Inferior parietal cortex (tissue), 1 donor: ENCODE measurements at regions not wholly inside any gene's neighbourhood (a gene's known extent, or its start where the extent isn't known, plus 50 kb on each side); places are given as distances from the start of the nearest gene placed in this dataset.

Source experiments
- DNase-seq: peaks from one replicate; pipeline ENCODE4 v3.0.0-alpha.2; 2016; ENCODE audit errors: extremely low spot score

GRCh38 chr6:142500250-142500786 is 198.5 kb downstream of the ADGRG6 start:
- DNase-seq, result no peak

- DNase-seq, result no peak
These were observed 200.0 kb downstream of the ADGRG6 start for GRCh38 chr6:142501795-142502194.

GRCh38 chr6:142507065-142507464 is 205.3 kb downstream of the ADGRG6 start:
- DNase-seq, result no peak

- no peak for DNase-seq
These were observed 208.4 kb downstream of the ADGRG6 start for GRCh38 chr6:142510211-142510610.

GRCh38 chr6:142518126-142518525 is 216.3 kb downstream of the ADGRG6 start:
- no peak for DNase-seq

GRCh38 chr6:142518761-142519160 is 217.0 kb downstream of the ADGRG6 start:
- DNase-seq, result no peak

- no peak for DNase-seq
These were observed 220.0 kb downstream of the ADGRG6 start for GRCh38 chr6:142521791-142522190.

- no peak for DNase-seq
These were observed 221.9 kb downstream of the ADGRG6 start for GRCh38 chr6:142523515-142524375.

- DNase-seq, result no peak
These were observed 228.8 kb downstream of the ADGRG6 start for GRCh38 chr6:142530566-142530965.

- DNase-seq, result no peak
These were observed 229.9 kb downstream of the ADGRG6 start for GRCh38 chr6:142531727-142532126.

- DNase-seq, result no peak
These were observed 232.3 kb downstream of the ADGRG6 start for GRCh38 chr6:142534076-142534475.

GRCh38 chr6:142534484-142534883 is 232.7 kb downstream of the ADGRG6 start:
- DNase-seq, result no peak

GRCh38 chr6:142537612-142538478 is 236.0 kb downstream of the ADGRG6 start:
- no peak for DNase-seq

GRCh38 chr6:142542704-142543233 is 241.0 kb downstream of the ADGRG6 start:
- no peak for DNase-seq

- no peak for DNase-seq
These were observed 241.8 kb downstream of the ADGRG6 start for GRCh38 chr6:142543606-142544005.

GRCh38 chr6:142544199-142544838 is 242.5 kb downstream of the ADGRG6 start:
- no peak for DNase-seq

GRCh38 chr6:142545147-142545546 is 243.3 kb downstream of the ADGRG6 start:
- DNase-seq, result no peak

GRCh38 chr6:142548566-142548965 is 246.8 kb downstream of the ADGRG6 start:
- no peak for DNase-seq

GRCh38 chr6:142550310-142551063 is 248.7 kb downstream of the ADGRG6 start:
- no peak for DNase-seq

GRCh38 chr6:142551274-142551811 is 249.5 kb downstream of the ADGRG6 start:
- DNase-seq, result no peak

GRCh38 chr6:142558786-142559185 is 257.0 kb downstream of the ADGRG6 start:
- no peak for DNase-seq
